ENCODE measurements at regions not wholly inside any gene's neighbourhood (a gene's known extent, or its start where the extent isn't known, plus 50 kb on each side); places are given as distances from the start of the nearest gene placed in this dataset.

GRCh38 chr12:13376610-13377373 lies 180.3 kb downstream of the EMP1 start:
- DNase-seq, result no peak

DNA sequence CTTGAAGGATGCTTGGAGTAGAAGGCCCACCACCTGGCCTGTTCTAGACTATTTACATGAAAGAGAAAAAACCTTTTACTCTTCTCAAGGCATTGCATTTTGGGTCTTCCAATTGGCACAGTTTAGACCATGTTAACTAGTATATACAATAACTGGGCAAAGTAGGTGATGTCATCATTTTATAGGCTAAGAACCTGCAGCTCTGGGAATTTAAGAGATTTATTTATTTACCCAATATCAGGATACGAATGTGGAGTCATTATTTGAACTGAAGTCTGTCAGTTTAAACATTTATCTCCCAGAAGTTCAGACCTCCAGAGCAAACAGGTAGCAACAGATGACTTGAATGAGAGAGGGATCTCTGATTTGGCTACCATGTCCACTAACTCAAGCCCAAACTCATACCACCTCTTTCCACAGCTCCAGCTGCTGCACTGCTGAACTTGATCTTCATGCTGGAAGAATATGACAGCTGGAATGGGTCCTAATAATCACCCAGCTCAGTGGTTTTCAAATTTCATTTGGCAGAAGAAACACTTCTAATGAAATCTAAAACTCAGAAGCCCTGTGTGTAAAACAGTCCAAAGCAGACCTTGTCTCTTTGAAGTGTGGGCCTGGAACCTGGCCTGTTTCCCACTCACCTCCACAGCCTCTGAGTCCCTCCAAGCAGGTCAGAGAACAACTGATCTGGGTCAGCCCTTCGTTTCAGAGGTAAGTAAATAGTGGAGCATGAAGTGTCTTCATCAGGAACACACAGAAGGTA lies 179.2 kb downstream of the EMP1 start:
- DNase-seq, result no peak

GRCh38 chr12:13374793-13375192 lies 178.3 kb downstream of the EMP1 start:
- DNase-seq, result no peak

DNA sequence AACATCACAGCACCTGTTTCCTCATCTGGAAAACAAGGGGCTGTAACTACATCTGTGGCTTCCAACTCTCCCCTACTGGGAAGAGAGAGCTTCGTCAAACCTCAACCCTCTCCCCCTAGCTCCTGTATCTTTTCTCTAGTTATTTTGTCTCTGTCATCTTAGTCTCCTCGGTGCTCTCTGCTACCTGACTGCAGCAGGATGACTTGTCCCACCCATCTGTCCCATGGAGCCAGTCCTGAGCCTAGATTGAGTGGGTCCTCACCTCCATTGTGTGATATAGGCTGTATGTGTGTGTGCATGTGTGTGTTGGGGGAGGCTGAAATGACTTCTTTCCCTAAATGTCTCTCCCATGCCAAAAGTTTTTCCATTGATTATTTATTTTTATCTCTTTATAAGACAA lies 177.3 kb downstream of the EMP1 start:
- DNase-seq, result no peak

DNA sequence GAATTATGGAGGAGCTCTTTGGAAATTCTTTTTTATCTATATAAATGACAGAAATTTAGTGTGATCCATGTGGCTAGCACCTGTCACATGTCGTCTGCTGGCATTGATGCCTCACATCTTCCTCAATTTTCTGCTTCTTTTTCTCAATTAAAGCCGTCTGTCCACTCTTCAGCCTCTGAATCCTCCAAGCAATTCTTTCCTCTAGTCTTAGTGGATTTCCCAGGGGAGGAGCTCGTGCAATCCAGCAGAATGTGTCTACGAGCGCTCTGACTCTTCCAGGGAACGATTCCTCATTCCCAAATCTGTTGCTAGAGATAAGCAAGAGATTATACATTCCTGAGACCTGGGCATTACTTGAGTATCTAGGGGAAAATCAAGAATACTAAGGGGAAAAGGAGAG lies 176.6 kb downstream of the EMP1 start:
- no peak for DNase-seq

DNA sequence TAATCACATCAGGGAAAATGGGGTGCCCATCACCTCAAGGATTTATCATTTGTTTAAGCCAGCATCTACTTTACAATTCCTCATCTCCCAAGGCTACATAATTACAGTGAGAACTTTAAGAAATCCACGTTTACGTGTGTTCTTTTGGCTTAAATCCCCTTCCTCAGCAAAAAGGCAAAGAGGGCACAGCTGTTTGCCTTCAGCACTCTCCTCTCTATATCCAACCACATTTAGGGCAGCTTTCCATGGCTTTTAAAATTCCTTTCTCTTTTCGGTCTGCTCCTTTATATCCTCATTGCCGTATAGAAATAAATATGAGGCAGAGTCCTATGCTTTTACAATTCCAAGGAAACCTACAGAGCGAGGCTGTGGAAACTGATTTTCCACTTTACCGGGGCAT lies 175.9 kb downstream of the EMP1 start:
- no peak for DNase-seq

DNA sequence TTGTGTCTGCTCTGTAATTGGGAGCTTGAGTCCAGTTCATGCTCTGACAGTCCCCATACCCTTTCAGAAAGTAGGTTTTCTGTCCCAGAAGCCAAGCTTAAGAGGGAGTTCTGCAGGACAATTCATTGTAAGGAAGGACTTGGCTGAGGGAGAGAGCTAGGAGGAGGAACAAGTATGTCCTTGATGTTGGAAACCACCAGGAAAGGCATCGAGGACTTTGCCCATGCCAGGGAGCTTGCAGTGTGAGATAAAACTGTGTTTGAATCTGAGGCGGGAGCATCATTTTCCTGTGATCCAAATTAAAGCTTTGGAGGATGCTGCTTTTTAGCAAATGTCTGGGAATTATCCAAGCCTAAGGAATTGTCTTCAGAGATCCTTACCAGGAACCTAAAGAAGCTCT lies 175.3 kb downstream of the EMP1 start:
- no peak for DNase-seq

GRCh38 chr12:13371367-13371766 lies 174.8 kb downstream of the EMP1 start:
- DNase-seq, result no peak

DNA sequence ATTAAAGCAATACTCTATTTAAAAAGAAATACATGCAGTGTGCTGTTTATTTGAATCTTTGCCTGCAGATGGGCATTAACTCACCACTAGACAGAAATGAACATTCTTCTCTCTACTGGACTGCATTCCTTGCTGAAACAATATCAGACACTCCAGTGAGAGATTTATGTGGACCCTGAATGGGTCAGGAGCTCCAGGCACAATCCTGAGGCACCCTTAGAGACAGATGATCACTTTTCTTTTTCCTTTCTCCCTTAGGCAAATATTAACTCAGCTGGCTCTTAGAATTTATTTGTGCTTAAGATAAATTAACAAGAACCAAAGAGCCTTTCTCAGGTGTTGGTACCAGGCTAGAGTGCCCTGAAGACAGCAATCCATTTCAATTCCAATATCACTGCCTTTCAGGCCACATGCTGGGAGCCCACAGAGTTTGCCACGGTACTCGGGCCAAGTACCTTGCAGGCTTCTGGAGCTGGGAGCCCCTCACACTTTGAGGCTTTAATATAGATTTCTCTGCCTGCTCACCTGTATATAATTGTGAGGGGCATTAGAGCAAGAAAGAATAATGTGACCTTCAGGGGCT lies 173.0 kb downstream of the EMP1 start:
- no peak for DNase-seq

DNA sequence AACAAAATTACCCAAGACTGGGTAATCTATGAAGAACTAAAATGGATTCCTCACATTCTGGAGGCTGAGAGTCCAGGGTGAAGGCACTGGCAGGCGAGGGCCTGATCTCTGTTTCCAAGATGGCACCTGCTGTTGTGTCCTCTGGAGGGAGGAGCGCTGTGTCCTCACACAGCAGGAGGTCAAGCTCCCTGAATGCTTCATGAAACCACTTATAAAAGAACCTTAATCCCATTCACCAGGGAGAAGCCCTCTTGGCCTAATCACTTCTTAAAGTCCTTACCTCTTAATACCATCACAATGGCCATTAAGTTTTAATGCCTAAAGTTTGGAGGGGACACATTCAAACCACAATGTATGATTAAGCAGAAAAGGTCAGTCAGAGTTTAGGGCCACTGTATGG lies 172.4 kb downstream of the EMP1 start:
- DNase-seq, result no peak

DNA sequence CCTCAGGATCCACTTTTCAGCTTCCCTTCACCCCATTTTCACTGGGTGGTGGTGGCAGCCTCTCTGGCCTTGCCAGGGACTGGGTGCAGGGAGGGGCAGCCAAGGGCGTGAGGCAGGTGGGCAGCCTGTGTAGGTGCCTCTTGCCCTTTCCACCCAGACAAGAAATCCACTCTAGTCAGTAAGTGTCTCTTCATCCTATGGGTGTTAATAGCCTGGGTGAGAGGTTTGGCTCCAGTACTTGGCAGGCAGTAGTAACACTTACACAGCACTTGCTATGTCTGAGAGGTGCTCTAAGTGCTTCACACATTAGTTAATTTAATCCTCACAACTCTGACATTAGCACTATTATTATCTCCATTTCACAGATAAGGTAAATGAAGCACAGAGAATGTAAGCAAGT lies 171.9 kb downstream of the EMP1 start:
- DNase-seq, result no peak

- no peak for DNase-seq
Measured at GRCh38 chr12:13367973-13368372, 171.4 kb downstream of the EMP1 start.

DNA sequence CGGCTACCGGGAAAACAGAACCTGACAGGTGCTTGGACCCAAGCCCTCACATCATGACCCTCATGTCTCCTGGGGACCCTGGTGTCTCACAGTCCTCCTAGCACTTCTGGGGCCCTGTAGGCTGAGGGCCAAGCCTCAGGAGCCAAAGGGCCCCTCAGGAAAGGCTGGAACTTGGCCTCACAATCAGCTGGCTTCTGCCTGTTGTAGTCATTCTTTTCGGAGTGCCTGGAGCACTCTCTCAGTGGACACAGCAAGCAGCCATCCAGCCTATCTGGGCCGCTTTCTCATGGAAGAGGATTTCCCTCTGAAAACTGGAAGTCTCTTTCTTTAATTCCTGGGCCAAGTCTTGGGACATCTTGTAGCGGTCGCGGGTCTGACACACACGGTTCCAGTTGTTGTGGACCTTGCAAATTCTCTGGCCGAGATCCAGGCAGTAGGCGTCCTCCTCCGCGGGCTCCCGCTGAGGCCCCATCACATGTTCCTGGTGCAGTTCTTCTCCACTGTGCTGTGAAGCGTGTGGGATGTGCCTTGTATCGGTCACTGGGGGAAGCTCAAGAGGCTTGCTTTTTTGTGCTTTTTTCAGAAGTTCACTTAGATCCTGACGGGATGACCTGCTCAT lies 169.3 kb downstream of the EMP1 start:
- no peak for DNase-seq

GRCh38 chr12:13362260-13362841 lies 165.8 kb downstream of the EMP1 start:
- peak; percentile 91 for DNase-seq

GRCh38 chr12:13359636-13360035 lies 163.1 kb downstream of the EMP1 start:
- no peak for DNase-seq

DNA sequence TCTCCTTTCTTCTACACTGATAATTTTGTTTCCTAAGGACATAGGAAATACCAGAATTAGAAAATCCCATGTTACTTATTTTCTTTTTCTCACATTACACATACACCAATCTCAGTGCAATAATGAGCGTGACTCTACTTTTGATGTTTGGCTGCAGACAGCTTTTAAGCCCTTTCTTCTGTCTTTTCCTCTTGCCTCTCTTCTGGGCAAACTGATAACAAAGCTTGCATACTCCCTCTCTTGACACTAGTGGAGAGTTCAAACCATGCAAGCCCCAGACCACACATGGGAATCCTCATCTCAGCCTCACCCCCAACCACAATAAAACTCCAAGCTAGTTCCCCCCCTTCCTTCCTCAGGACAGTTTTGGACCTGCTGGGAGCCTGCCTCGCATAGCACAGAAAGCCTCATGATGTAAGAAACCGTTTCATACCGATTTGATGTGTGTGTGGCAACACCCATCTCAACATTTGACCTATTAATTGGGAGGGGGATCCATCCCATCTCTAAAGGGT lies 161.9 kb downstream of the EMP1 start:
- no peak for DNase-seq

- DNase-seq, result peak; percentile 88
Measured at GRCh38 chr12:13350946-13351345, 154.4 kb downstream of the EMP1 start.

- DNase-seq, result no peak
Measured at GRCh38 chr12:13350381-13350780, 153.9 kb downstream of the EMP1 start.

DNA sequence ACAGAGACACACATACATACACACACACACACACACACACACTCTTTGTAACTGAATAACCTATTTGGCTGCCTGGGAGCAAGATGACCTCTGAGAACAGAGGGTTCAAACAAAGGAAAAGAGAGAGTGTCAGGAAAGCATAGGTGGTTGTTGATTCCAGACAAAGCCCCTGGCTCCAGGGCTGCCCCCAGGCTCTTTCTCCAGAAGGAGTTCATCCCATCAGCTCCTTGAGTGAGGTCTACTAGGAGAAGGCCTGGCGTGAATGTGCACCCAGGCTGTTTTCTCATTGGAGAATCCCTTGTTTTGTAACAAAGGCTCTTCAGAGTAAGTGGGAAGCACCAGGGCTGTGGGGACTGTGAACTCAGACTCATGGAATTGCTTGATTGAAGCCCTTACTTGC lies 151.9 kb downstream of the EMP1 start:
- peak; percentile 71 for DNase-seq

- DNase-seq, result peak; percentile 85
Measured at GRCh38 chr12:13347241-13348043, 150.9 kb downstream of the EMP1 start.

DNA sequence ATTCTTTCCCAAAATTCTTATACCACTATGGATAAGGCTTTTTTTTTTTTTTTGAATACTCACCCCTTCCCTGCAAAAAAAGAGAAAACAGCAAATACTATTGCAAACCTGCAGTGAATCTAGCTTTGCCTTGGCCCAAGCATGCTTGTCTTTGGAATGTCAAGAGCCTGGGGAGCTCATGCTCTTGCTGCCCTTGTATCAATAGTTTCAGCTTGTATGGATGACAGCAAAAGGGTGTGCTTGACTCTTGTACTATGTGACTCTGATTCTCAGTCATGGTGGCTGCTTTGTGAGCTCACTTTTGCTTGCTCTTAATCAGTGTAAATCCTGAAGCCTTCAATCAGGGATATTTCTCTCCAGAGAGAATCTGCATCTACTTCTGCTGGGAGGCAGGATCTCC lies 149.2 kb downstream of the EMP1 start:
- no peak for DNase-seq

- no peak for DNase-seq
Measured at GRCh38 chr12:13343375-13343774, 146.8 kb downstream of the EMP1 start.
